ENCODE measurements at regions not wholly inside any gene's neighbourhood (a gene's known extent, or its start where the extent isn't known, plus 50 kb on each side); places are given as distances from the start of the nearest gene placed in this dataset.
A peak's percentile ranks its signal among the peaks of the same experiment; 100 is the strongest.
"Not testable (repeated sequence)": the region's sequence is repeated elsewhere in the genome, so short reads cannot be mapped to it uniquely, and the experiment has no call there.

DNA sequence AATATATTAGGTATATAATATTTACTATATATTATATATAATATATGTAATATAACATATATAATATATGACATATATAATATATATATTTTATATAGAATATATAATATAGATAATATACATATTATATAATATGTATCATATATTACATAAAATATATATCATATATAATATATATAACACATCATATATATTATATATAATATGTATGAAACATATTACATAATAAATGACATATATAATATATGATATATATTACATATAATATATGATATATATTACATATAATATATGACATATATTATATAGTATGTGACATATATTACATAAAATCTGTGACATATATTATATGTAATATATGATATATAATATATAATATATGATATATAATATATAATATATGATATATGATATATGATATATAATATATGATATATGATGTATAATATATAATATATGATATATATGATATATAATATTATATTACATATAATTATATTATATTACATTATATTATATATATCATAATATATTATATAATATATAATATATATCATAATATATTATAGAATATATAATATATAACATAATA, 119.5 kb upstream of the RIMBP3 start:
- Histone ChIP-seq H3K27me3 (no peaks in the 10 kb centered on the region), H3K4me3 (no peak overlapping the region), H3K9me3 (no peaks in the 10 kb centered on the region), H3K36me3 (no peaks in the 10 kb centered on the region)
- no peak for DNase-seq

DNA sequence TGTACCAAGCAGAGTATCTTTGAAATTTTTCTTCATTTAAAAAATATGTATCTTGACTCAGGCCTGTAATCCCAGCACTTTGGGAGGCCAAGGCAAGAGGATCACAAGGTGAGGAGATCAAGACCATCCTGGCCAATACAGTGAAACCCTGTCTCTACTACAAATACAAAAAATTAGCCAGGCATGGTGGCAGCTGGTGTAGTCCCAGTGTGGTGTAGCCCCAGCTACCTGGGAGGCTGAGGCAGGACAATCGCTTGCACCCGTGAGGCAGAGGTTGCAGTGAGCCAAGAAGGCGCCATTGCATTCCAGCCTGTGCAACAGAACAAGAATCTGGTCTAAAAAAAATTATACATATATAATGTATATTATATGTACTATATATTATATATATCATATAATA, 118.7 kb upstream of the RIMBP3 start:
- peak; percentile 65 for DNase-seq
- not testable (repeated sequence) for H3K9me3 ChIP-seq, H3K36me3 ChIP-seq, H3K27me3 ChIP-seq, H3K4me3 ChIP-seq
